ENCODE measurements at regions not wholly inside any gene's neighbourhood (a gene's known extent, or its start where the extent isn't known, plus 50 kb on each side); places are given as distances from the start of the nearest gene placed in this dataset.

- H3K9ac ChIP-seq (ENCODE audit: low read length in 3 of 3), result no peak overlapping the region
- intact Hi-C loops (cut with DNase I), result no loop called here
- no peak for TF ChIP-seq CTCF (IDR thresholded peaks at IDR 0.05; ENCODE audit: borderline replicate concordance, extremely low read depth, insufficient read depth)
- H3K36me3 ChIP-seq (ENCODE audit: control insufficient read depth in 2 of 3, insufficient read depth in 3 of 3, low read length in 3 of 3), result no peaks in the 10 kb centered on the region
- DNase-seq, result no peak
- H3K27ac ChIP-seq (ENCODE audit: low read depth in 2 of 2, low read length in 2 of 2), result no peak overlapping the region
- H3K4me3 ChIP-seq (ENCODE audit: low read length in 3 of 3), result no peak overlapping the region
- no peaks in the 10 kb centered on the region for H3K27me3 ChIP-seq (ENCODE audit: control insufficient read depth, insufficient read depth, low read length)
- no peak for FAIRE-seq
- no peaks in the 10 kb centered on the region for H3K9me3 ChIP-seq (ENCODE audit: control insufficient read depth in 2 of 3, insufficient read depth in 1 of 3, low read length in 3 of 3)
- no peaks in the 10 kb centered on the region for H3K4me1 ChIP-seq (ENCODE audit: control insufficient read depth in 2 of 3, insufficient read depth in 2 of 3, low read depth in 1 of 3, low read length in 3 of 3)
Observed at GRCh38 chr3:18223974-18224373, 201.2 kb downstream of the SATB1 start.

GRCh38 chr3:18223571-18223970 lies 201.6 kb downstream of the SATB1 start:
- Histone ChIP-seq H3K36me3 (ENCODE audit: control insufficient read depth in 2 of 3, insufficient read depth in 3 of 3, low read length in 3 of 3) (no peaks in the 10 kb centered on the region), H3K27ac (ENCODE audit: low read depth in 2 of 2, low read length in 2 of 2) (no peak overlapping the region), H3K4me3 (ENCODE audit: low read length in 3 of 3) (no peak overlapping the region), H3K27me3 (ENCODE audit: control insufficient read depth, insufficient read depth, low read length) (no peaks in the 10 kb centered on the region), H3K4me1 (ENCODE audit: control insufficient read depth in 2 of 3, insufficient read depth in 2 of 3, low read depth in 1 of 3, low read length in 3 of 3) (no peaks in the 10 kb centered on the region), H3K9me3 (ENCODE audit: control insufficient read depth in 2 of 3, insufficient read depth in 1 of 3, low read length in 3 of 3) (no peaks in the 10 kb centered on the region), H3K9ac (ENCODE audit: low read length in 3 of 3) (no peak overlapping the region)
- intact Hi-C loops (cut with DNase I), result no loop called here
- no peak for FAIRE-seq
- peak in 1 of 5 donors; percentile 28 for DNase-seq
- TF ChIP-seq CTCF (IDR thresholded peaks at IDR 0.05; ENCODE audit: borderline replicate concordance, extremely low read depth, insufficient read depth), result no peak

- intact Hi-C loops (cut with DNase I), result no loop called here
- no peak for TF ChIP-seq CTCF (IDR thresholded peaks at IDR 0.05; ENCODE audit: borderline replicate concordance, extremely low read depth, insufficient read depth)
- Histone ChIP-seq H3K4me1 (ENCODE audit: control insufficient read depth in 2 of 3, insufficient read depth in 2 of 3, low read depth in 1 of 3, low read length in 3 of 3) (no peaks in the 10 kb centered on the region), H3K27ac (ENCODE audit: low read depth in 2 of 2, low read length in 2 of 2) (no peak overlapping the region), H3K36me3 (ENCODE audit: control insufficient read depth in 2 of 3, insufficient read depth in 3 of 3, low read length in 3 of 3) (no peaks in the 10 kb centered on the region), H3K27me3 (ENCODE audit: control insufficient read depth, insufficient read depth, low read length) (no peaks in the 10 kb centered on the region), H3K4me3 (ENCODE audit: low read length in 3 of 3) (no peak overlapping the region), H3K9ac (ENCODE audit: low read length in 3 of 3) (no peak overlapping the region), H3K9me3 (ENCODE audit: control insufficient read depth in 2 of 3, insufficient read depth in 1 of 3, low read length in 3 of 3) (no peaks in the 10 kb centered on the region)
- DNase-seq (no peak), FAIRE-seq (no peak)
Observed at GRCh38 chr3:18222686-18223085, 202.5 kb downstream of the SATB1 start.

GRCh38 chr3:18217507-18218174 lies 207.5 kb downstream of the SATB1 start:
- FAIRE-seq (no peak), DNase-seq (peak in 1 of 5 donors; percentile 50)
- Histone ChIP-seq H3K4me1 (ENCODE audit: control insufficient read depth in 2 of 3, insufficient read depth in 2 of 3, low read depth in 1 of 3, low read length in 3 of 3) (no peaks in the 10 kb centered on the region), H3K9me3 (ENCODE audit: control insufficient read depth in 2 of 3, insufficient read depth in 1 of 3, low read length in 3 of 3) (no peaks in the 10 kb centered on the region), H3K4me3 (ENCODE audit: low read length in 3 of 3) (no peak overlapping the region), H3K36me3 (ENCODE audit: control insufficient read depth in 2 of 3, insufficient read depth in 3 of 3, low read length in 3 of 3) (no peaks in the 10 kb centered on the region), H3K27me3 (ENCODE audit: control insufficient read depth, insufficient read depth, low read length) (no peaks in the 10 kb centered on the region), H3K9ac (ENCODE audit: low read length in 3 of 3) (no peak overlapping the region), H3K27ac (ENCODE audit: low read depth in 2 of 2, low read length in 2 of 2) (no peak overlapping the region)
- no peak for TF ChIP-seq CTCF (IDR thresholded peaks at IDR 0.05; ENCODE audit: borderline replicate concordance, extremely low read depth, insufficient read depth)
- intact Hi-C loops (cut with DNase I), result no loop called here

Measured in kidney (tissue), 13 donors.